Islet of Langerhans (tissue), 1 donor: ENCODE measurements at regions not wholly inside any gene's neighbourhood (a gene's known extent, or its start where the extent isn't known, plus 50 kb on each side); places are given as distances from the start of the nearest gene placed in this dataset.
"Not testable (repeated sequence)": the region's sequence is repeated elsewhere in the genome, so short reads cannot be mapped to it uniquely, and the experiment has no call there.

ENCODE experiments used
- FAIRE-seq: peaks from one replicate; lab custom pipeline; 2011; peaks lifted over from hg19 to GRCh38; lab: Jason Lieb, UNC

DNA sequence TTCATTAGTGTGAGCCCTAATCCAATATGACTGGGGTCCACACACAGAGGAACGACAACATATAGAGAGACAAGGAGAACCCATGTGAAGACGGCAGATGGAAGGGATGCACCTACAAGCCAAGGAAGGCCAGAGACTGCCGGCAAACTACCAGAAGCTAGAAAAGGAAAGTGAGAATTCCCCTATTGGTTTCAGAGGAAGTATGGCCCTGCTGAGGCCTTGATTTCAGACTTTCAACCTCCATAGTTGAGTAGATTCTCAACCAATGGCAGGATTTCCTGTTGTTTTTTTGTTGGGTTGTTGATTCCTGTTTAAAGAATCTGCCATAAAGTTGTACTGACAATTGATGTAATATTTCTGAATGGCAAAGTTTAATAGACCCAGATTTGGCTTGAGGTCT lies 241.5 kb downstream of the SATB2 start:
- no peak for FAIRE-seq

- FAIRE-seq, result no peak
Measured at GRCh38 chr2:199207011-199207410, 250.7 kb downstream of the SATB2 start.

- no peak for FAIRE-seq
Measured at GRCh38 chr2:199206536-199206935, 251.2 kb downstream of the SATB2 start.

- no peak for FAIRE-seq
Measured at GRCh38 chr2:199202964-199203363, 254.8 kb downstream of the SATB2 start.

- FAIRE-seq, result no peak
Measured at GRCh38 chr2:199201539-199201938, 256.2 kb downstream of the SATB2 start.

DNA sequence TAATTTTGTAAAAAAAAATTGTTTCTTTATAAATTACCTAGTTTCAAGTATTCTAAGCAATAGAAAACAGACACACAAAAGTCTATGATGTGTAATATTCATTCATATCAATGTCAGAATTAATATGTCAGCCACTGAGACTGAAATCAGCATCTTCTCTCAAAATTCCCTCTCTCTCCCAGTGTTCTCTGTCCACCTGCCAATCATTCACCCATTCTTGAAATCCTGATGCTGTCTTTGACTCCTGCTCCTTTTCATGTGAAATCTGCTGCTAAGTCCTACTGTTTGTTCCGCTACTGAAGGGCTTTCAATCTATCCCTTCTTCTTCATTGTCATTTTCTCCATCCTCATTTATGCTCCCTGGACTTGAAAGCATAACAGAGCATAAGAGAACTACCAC lies 257.9 kb downstream of the SATB2 start:
- FAIRE-seq, result no peak

DNA sequence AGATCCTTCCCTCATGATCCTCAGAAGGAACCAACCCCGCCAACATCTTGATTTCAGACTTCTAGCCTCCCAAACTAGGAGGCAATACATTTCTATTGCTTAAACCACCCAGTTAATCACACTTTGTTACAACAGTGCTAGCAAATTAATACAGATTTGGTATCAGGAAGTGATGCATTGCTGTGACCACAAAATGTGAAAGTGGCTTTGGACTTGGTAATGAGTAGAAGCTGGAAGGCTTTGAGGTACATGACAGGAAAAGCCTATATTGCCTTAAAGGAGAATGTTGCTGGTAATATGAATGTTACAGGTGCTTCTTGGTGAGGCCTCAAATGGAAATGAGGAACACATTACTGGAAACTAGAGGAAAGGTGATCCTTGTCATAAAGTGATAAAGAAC lies 260.3 kb downstream of the SATB2 start:
- no peak for FAIRE-seq

- FAIRE-seq, result no peak
Measured at GRCh38 chr2:199196686-199197085, 261.1 kb downstream of the SATB2 start.

- FAIRE-seq, result no peak
Measured at GRCh38 chr2:199195927-199196502, 261.7 kb downstream of the SATB2 start.

DNA sequence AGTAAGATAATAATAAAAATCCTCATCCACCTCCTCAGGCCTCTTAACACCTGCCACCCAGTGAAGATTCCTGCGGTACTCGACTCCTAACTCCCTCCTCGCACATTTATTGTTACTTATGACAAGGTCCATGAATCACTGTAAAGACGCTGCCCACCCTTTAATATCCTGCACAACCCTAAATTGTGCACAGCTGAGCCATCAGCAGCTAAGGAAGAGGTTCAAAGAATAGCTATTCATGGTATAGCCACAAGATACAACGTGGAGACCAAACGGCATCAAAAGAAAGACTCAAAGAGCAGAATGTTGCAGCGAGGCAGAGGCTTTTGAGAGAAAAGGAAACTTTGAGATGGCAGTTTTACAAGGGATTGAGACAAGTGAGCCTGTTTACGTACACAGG lies 266.3 kb downstream of the SATB2 start:
- no peak for FAIRE-seq

DNA sequence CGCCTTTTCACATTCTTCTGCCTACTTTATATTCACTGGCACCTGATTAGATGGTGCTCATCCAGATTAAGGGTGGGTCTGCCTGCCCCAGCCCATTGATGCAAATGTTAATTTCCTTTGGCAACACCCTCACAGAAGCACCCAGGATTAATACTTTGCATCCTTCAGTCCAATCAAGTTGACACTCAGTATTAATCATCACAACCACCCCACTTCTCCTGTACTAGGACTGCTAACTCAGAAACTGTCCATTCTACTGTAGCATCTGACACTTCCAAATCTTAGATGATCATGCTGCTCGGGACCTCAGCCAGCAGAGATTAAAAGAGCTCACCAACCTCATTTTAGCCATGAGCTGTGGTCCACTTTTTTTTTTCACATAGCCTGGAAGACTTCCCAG lies 268.5 kb downstream of the SATB2 start:
- no peak for FAIRE-seq

- FAIRE-seq, result no peak
Measured at GRCh38 chr2:199186301-199186751, 271.4 kb downstream of the SATB2 start.

DNA sequence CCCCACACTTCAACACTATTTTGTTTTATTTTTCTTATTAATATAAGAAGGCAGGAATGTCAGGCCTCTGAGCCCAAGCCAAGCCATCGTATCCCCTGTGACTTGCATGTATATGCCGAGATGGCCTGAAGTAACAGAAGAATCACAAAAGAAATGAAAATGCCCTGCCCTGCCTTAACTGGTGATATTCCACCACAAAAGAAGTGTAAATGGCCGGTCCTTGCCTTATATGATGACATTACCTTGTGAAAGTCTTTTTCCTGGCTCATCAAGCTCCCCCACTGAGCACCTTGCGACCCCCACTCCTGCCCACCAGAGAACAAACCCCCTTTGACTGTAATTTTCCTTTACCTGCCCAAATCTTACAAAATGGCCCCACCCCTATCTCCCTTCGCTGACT lies 272.6 kb downstream of the SATB2 start:
- not testable (repeated sequence) for FAIRE-seq

DNA sequence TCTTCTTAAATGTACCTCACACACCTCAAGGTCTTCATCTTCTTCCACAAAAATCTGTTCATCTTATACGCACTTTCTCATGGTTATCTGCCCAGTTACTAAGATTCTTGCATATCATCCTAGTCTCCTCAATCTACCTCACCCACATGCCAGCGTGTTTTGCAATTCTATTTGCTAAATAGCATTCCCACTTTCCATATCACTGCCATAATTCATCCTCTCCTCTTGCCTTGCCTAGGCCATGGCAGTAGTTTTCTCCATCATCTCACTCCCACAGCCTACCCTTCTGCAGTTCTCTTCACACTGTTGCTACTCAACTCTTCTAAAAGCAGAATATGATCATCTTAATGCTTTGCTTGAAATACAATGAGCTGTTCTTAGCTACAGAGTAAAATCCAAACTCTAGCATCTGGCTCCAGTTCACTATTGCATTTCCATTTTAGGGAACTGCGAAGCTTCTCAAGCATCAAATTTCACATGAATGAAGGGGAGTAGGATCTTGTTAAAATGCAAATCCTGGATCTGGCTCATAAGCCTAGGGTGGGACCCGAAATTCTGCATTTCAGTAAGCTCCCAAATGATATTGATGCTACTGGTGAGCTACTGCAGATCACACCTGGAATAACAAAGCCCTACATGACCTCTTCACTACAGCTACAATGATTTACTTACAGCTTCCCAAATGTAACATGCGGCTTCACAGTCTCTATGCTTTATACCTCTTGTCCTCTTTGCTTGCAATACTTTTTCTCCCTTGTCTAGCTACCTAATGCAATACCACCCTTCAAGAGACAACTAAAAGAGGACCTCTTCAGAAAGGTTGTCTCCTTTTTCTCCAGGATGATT lies 293.9 kb downstream of the SATB2 start:
- no peak for FAIRE-seq

DNA sequence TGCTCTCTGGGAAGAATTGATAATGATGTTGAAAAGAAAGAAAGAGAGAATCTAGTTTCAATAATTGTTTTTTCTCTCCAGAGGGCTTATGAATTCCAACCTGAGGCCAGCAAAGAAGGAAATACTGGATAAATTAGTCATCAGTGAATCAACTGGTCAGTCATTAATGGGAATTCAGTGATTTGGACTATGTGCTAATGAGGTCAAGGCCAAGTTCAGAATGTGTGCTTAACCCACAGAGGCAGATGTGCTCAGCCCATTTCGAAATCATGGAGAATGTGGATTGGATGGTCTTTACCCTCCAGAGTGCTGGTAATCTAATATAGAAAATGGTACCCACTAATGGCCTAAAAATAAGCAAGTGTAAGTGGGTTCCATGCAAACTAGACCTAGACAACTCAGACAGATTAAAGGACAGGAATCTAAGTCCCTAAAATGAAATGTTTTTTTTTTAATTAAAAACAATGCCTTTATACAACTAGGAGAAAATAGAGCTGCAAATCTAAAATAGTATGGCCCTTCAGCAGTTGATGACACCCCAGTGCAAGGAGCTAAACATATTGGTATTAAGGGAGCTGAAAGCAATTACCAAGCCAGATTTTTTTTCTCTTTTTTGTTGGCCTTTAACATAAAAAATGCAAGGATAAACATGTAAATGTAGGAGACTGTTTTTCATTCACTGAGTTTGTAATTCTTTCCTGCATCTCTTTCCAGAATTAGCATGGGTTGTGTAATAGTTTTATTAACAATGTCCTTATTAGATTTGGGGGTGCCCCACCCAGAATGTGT lies 296.9 kb downstream of the SATB2 start:
- no peak for FAIRE-seq

DNA sequence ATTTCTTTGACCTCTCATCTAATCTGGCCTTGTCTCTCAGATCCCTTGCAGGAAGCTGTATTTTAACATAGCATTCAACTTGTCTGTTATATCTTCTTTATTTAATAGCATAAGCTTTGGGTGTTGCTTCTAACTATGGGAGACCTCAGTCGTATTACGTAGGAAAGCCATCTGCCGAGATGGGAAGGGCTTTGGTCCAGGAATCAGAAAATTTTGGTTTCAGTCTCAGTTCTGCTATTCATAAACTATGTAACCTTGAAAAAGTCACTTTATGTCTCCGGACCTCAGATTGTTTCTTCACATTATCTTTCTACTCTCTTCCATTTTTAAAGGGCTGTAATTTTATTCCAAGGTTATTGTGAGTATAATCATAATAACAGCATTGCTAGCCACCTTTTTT lies 297.7 kb downstream of the SATB2 start:
- FAIRE-seq, result no peak

DNA sequence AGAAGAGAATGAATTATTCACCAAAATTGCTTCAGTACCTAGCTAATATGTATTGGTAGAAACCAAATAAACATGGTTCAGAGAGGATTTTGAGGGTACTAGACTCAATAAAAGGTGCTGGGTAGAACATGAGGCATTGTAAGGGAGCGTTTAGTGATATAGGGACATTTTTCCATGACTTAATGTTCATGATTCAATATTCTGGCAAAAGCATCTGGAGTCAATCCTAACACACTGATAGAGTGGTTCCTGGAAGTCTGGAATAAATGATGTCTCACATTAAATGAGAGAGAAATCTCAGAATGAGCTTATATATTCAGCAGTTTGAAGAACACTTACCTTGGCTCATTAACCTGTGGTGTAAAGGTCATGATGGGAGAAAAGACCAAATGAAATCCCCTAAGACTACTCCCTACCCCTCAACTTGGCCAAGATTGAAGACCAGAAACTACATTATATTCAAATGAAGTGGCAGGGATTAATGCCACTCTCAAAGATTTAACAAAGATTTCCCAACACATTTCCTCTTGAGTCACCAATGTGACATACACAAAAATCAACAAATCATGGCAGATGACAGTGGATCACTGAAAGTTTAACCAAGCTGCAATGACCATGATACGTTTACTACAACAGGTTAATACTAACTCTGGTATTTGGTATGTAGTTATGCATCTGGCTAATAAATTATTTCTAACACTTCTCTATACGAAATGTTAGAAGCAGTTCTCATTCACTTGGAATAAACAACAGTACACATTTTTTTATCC lies 309.5 kb downstream of the SATB2 start:
- no peak for FAIRE-seq

DNA sequence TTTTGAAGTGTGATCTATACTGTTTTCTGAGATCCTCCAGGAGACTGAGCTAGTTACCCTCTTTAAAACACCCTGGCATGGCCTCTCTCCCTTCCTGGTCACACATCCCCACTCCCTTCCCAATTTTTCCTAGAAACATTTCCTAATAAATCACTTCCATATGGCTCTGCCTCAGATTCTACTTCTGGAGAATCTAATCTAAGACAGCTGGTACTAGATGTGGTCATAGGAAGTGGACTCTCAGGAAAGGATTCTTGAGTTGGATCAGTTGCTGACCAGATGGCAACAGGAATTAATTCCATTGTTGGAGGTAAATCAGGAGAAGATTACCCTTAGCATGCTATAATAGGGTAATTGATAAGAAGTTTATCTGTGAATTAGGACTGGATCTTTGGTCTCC lies 310.5 kb downstream of the SATB2 start:
- FAIRE-seq, result no peak

GRCh38 chr2:199144546-199144945 lies 313.2 kb downstream of the SATB2 start:
- no peak for FAIRE-seq

- no peak for FAIRE-seq
Measured at GRCh38 chr2:199144036-199144435, 313.7 kb downstream of the SATB2 start.

DNA sequence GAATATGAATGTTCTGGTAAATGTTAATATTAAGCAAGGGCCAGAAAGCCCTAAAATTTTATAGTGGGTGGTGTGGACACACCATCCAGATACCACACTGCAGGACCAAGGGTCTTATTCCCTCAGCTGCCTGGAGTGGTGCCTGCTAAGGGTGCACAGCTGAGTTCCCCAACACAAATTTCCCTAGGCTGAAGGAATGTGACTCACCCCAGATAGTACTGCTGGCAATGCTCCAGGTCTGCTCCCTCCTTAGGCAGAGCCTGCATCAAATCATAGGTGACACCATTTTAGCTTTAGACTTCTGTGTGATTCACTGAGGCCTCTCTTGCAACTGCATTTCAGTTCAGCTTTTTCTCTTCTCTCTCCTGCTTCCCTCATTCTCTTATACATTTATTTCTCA lies 321.1 kb downstream of the SATB2 start:
- no peak for FAIRE-seq

DNA sequence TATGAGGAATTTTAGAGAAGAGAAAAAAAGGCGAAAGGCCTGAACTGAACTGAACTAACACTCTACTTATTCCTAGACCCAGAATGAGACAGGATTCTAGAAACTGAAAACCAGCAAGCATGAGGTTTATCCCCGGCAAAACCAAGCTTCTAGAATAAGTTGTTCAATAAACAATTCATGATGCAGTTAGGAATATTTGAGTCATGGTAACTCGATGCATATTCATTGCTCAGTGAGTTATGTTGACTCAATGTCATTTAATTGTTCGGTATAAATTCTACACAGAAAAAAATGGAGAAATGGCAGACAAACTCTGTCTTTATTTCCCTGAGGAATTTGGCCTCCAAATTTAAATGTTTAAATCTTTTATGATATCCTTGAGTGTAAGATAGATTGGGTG lies 321.5 kb downstream of the SATB2 start:
- peak; percentile 13 for FAIRE-seq
